Bronchial epithelial cell (primary cell): ENCODE measurements at regions not wholly inside any gene's neighbourhood (a gene's known extent, or its start where the extent isn't known, plus 50 kb on each side); places are given as distances from the start of the nearest gene placed in this dataset.

ENCODE experiments used
- DNase-seq: peaks from one replicate; pipeline ENCODE4 v3.0.0-alpha.2; 2010; ENCODE audit warnings: low read depth
- FAIRE-seq: peaks from 2 replicates; lab custom pipeline; 2011; peaks lifted over from hg19 to GRCh38; lab: Jason Lieb, UNC
- H3K27me3 ChIP-seq: 2 replicates; pipeline ENCODE4 v1.5.1; 2011; ENCODE audit warnings: low read length; ENCODE audit not compliant: control insufficient read depth, insufficient read depth
- H3K36me3 ChIP-seq: 2 replicates; pipeline ENCODE4 v1.5.1; 2011; ENCODE audit warnings: low read length; ENCODE audit not compliant: control insufficient read depth, insufficient read depth
- H3K4me3 ChIP-seq: 2 replicates; pipeline ENCODE4 v1.5.1; 2011; ENCODE audit warnings: mild to moderate bottlenecking, low read depth, low read length, control low read depth
- TF ChIP-seq, protein P1 (sequence below): IDR thresholded peaks from 2 replicates; pipeline ENCODE4 v1.5.1; 2011; ENCODE audit warnings: mild to moderate bottlenecking, moderate library complexity, low read length, control low read depth, inconsistent platforms; ENCODE audit not compliant: insufficient read depth, severe bottlenecking

DNA sequence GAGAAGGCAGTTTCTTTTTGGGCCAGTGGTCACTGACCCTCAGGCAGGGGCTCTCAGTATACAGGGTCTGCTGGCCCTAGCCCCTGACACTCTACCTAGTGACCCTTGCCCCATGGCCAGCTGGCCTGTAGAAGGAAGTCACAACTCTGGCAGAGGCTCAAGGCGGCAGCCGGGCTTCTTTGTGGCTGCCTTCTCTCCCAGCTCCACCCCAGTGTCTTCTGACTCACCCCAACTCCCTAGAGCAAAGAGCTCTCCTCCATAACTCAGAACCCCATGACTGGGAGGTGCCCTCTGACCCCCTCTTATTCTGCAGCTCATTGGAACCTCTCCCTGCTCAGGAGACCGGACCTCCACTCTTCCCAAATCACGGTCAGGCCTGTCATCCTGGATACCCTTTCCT, 358.2 kb downstream of the FGFR2 start:
- Histone ChIP-seq H3K27me3 (no peaks in the 10 kb centered on the region), H3K36me3 (no peaks in the 10 kb centered on the region), H3K4me3 (no peak overlapping the region)
- DNase-seq, result peak; percentile 62
- no peak for FAIRE-seq
- TF ChIP-seq, protein P1, sequence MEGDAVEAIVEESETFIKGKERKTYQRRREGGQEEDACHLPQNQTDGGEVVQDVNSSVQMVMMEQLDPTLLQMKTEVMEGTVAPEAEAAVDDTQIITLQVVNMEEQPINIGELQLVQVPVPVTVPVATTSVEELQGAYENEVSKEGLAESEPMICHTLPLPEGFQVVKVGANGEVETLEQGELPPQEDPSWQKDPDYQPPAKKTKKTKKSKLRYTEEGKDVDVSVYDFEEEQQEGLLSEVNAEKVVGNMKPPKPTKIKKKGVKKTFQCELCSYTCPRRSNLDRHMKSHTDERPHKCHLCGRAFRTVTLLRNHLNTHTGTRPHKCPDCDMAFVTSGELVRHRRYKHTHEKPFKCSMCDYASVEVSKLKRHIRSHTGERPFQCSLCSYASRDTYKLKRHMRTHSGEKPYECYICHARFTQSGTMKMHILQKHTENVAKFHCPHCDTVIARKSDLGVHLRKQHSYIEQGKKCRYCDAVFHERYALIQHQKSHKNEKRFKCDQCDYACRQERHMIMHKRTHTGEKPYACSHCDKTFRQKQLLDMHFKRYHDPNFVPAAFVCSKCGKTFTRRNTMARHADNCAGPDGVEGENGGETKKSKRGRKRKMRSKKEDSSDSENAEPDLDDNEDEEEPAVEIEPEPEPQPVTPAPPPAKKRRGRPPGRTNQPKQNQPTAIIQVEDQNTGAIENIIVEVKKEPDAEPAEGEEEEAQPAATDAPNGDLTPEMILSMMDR, result no peak

DNA sequence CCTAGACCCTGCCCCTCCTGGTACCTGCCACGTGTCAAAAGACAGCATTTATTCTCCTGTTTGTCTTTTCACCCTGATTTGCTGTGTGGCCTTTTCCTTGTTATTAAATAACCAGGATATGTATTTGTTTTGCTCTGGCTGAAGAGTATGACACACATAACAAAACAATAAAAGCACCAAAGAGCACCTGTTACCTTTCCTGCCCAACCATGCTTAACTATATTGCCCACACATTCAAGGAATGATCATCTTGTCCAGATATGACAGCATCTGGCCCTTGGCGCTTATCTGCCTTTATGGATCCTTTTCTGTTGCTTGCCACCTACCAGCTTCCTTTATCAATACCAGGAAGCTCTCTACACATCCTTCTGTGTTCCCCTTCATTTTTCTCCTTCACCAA, 357.7 kb downstream of the FGFR2 start:
- no peak for DNase-seq
- H3K27me3 ChIP-seq, result no peaks in the 10 kb centered on the region
- no peaks in the 10 kb centered on the region for H3K36me3 ChIP-seq
- no peak for FAIRE-seq
- TF ChIP-seq, protein P1, result no peak
- no peak overlapping the region for H3K4me3 ChIP-seq

DNA sequence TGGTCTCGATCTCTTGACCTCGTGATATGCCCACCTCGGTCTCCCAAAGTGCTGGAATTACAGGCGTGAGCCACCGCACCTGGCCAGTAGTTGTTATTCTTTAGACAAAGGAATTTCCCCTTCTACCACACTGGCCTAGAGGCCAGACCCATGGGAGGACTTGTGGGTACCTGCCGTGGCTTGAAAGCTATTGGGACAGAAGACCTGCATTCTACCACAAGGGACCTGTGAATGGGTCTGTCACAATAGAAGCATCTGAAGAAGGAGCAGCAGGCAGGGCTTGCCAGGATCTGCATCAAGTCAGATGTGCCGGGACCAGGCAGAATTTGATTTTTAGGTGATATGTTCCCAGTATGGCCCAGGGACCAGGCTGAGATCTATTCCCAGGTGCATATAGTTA, 356.9 kb downstream of the FGFR2 start:
- FAIRE-seq (no peak), DNase-seq (no peak)
- Histone ChIP-seq H3K4me3 (no peak overlapping the region), H3K27me3 (no peaks in the 10 kb centered on the region), H3K36me3 (no peaks in the 10 kb centered on the region)
- TF ChIP-seq, protein P1, result no peak

DNA sequence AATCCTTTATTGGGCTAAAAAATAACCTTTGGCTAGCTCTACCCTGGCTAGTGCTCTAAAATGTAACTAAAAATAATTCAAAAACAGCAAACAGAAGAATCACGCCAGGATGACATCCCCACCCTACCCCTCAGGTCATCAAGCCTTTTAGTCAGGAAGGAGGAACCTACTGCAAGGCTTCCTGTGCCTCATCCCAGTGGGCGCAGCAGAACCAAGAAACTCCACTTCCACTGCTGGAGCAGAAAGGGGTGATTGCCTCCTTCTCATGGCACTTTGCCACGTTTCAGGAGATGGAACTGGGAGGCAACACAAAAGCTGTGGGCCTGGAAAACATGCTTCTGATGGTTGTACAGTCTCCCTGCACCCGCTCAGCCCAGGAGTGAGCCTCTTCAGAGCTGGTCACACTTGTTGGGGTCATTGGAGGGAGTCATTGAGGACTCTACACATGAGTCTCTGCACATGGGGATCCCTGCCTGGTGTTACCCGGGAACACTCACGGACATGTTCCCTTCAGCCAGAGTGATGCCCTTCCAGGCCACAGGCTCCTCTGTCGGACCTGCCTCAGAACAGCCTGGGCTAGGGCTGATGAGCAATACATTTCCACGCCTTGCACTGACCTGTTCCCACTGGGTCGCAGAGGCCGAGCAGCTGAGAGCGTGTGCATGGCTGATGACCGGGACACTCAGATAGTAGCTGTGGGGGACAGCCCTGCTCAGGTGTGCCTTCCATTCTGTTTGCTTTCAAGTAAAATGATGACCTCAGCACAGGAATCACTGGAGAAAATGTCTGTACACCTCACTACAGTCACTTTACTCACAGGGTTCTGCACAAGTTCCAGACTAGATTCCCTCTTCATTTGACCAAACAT, 355.3 kb downstream of the FGFR2 start:
- Histone ChIP-seq H3K27me3 (no peaks in the 10 kb centered on the region), H3K36me3 (no peaks in the 10 kb centered on the region), H3K4me3 (no peak overlapping the region)
- TF ChIP-seq, protein P1, result no peak
- DNase-seq (no peak), FAIRE-seq (peak; percentile 62)

DNA sequence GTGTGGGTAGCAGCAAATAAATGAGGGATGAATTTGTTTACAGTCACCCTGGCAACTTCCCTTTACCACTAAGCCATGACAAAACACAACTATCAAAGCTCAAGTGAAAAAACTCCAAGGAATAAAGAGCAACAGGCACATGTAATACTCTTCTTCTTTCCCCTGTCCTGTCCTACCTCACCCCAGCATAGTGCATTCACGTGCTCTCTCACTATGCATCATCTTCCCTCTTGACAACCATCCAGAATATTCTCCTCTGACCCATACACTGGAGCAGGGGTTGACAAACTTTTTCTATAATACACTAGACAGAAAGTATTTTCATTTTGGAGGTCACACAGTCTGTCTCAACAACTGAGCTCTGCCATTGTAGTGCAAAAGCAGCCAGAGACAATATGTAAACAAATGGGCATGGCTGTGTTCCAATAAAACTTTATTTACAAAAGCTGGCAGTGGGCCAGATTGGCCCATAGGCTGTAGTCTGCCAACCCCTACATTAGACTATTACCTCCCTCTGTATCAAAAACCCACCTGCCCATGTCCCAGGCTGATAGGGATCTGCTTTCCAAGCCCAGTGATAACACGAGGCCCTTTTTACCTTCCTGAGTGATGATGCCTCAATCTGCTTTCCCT, 354.5 kb downstream of the FGFR2 start:
- Histone ChIP-seq H3K36me3 (no peaks in the 10 kb centered on the region), H3K27me3 (no peaks in the 10 kb centered on the region), H3K4me3 (no peak overlapping the region)
- TF ChIP-seq, protein P1, result no peak
- FAIRE-seq (peak; percentile 90), DNase-seq (peak; percentile 50)

DNA sequence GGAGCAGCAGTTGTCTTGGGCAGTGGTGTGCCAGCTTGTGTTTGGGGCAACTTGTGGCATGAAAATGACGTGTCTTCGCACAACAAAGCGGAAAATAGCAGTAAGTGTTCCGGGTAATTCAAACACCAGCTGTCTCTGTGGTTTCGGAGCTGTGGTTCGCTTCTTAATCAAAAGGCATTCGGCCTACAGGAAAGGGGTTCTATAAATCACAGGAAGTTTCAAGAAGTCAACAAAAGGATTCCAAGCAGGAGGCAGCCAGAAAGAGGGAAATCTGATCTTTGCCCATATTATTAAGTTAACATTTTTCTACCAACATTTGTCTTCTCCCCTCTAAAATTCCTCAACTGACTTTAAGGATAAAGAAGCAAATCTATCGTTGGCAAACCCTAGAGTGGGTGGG, 353.4 kb downstream of the FGFR2 start:
- Histone ChIP-seq H3K27me3 (no peaks in the 10 kb centered on the region), H3K4me3 (no peak overlapping the region), H3K36me3 (no peaks in the 10 kb centered on the region)
- FAIRE-seq (no peak), DNase-seq (peak; percentile 77)
- TF ChIP-seq, protein P1, result no peak
